Left ventricle myocardium inferior (tissue), 1 donor: ENCODE measurements at regions not wholly inside any gene's neighbourhood (a gene's known extent, or its start where the extent isn't known, plus 50 kb on each side); places are given as distances from the start of the nearest gene placed in this dataset.

Experiments used
- DNase-seq: peaks from one replicate; pipeline ENCODE4 v3.0.0-alpha.2; 2020
- H3K27ac ChIP-seq: fragments of 200-600 bp; replicated peaks from 2 replicates; pipeline ENCODE4 v1.8.0; 2021
- H3K27me3 ChIP-seq: fragments of 200-600 bp; 2 replicates; pipeline ENCODE4 v1.8.0; 2021; ENCODE audit warnings: low read depth
- H3K36me3 ChIP-seq: fragments of 200-600 bp; 2 replicates; pipeline ENCODE4 v1.8.0; 2021
- H3K4me1 ChIP-seq: fragments of 200-600 bp; 2 replicates; pipeline ENCODE4 v1.8.0; 2021
- H3K4me3 ChIP-seq: fragments of 200-600 bp; 2 replicates; pipeline ENCODE4 v1.8.0; 2021; ENCODE audit warnings: mild to moderate bottlenecking, moderate library complexity
- H3K9me3 ChIP-seq: fragments of 200-600 bp; replicated peaks from 2 replicates; pipeline ENCODE4 v1.8.0; 2021
- intact Hi-C: fragments of 100-400 bp; cut with micrococcal nuclease; formaldehyde crosslinking; loops from one replicate; pipeline ENCODE4 v1.11.0; 2022
- TF ChIP-seq, protein P1 (sequence below): fragments of 200-600 bp; IDR thresholded peaks from 2 replicates; pipeline ENCODE4 v1.8.0; 2021; ENCODE audit warnings: antibody characterized with exemption, mild to moderate bottlenecking, borderline replicate concordance
- donor health status: DM: no; HTN: yes; CAD: no; lungs with severe emphysema.

DNA sequence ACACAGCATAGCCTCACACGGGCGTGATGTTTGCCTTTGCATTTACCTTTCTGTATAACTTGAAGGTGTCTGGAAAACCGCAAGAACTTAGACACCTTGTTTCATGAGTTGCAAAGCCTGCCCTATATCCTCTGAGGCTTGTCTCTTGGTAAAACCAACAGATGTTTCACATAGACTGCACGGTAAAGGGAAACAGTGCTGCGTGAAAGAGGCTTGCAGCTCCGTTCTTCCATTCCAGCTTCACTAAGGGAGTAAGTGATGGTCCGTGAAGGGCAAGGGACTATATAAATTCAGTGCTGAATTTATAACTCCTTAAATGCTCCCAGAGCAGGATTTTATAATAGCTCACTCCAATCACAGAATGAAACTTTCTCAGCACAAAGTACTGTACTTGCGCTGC lies 360.5 kb downstream of the SOX11 start:
- TF ChIP-seq, protein P1, sequence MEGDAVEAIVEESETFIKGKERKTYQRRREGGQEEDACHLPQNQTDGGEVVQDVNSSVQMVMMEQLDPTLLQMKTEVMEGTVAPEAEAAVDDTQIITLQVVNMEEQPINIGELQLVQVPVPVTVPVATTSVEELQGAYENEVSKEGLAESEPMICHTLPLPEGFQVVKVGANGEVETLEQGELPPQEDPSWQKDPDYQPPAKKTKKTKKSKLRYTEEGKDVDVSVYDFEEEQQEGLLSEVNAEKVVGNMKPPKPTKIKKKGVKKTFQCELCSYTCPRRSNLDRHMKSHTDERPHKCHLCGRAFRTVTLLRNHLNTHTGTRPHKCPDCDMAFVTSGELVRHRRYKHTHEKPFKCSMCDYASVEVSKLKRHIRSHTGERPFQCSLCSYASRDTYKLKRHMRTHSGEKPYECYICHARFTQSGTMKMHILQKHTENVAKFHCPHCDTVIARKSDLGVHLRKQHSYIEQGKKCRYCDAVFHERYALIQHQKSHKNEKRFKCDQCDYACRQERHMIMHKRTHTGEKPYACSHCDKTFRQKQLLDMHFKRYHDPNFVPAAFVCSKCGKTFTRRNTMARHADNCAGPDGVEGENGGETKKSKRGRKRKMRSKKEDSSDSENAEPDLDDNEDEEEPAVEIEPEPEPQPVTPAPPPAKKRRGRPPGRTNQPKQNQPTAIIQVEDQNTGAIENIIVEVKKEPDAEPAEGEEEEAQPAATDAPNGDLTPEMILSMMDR: no peak
- Histone ChIP-seq H3K27ac (no peak overlapping the region), H3K4me1 (no peaks in the 10 kb centered on the region), H3K36me3 (no peaks in the 10 kb centered on the region), H3K9me3 (peaks cover 7% of the 10 kb centered on the region), H3K27me3 (no peaks in the 10 kb centered on the region), H3K4me3 (no peak overlapping the region)
- DNase-seq: no peak
- intact Hi-C loops: no loop called here

DNA sequence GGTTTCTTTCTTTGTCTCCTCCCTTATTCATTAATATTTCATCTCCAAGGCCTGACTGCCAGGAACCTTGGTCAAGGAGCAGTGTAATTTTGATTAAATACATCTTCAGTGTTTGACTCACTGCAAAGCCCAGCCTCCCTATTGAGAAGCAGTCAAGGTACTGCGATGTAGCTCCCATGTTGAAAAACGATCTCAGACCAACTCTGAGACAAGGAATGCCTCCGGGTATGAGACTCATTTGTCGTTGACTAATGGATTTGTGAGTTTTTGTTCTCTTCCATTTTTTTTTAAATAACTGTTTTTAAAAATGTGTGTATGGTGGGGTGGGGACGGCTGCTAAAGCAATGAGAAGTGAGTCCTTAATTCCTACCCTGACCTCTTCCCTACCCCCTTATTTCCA lies 361.6 kb downstream of the SOX11 start:
- no peak overlapping the region for H3K27ac ChIP-seq

DNA sequence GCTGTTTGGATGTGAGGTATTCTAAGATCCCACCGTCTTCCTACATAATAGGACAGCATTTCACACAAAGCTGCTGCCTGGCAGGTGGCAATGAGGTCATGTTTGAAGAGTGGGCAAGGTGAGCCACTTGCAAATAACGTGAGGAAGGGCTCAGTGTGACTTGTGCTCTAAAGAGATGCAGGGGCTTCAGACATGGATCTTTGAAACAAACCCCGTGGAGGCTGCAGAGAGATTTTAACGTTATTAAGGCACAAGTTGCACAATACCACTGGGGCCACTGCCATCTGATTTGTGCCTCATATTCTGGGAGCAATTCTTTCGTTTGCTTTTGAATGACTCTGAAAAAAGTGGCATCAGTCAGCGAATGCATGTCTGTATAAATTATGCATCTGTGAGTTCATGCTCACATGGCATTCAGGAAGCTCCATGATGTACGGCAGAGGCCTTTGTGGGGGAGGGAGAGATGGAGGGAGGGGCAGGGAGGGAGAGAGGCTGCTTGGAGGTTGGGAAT lies 362.0 kb downstream of the SOX11 start:
- H3K27ac ChIP-seq: no peak overlapping the region
- TF ChIP-seq, protein P1: no peak
- peaks cover 7% of the 10 kb centered on the region for H3K9me3 ChIP-seq
- no peaks in the 10 kb centered on the region for H3K4me1 ChIP-seq
- intact Hi-C loops: no loop called here
- H3K4me3 ChIP-seq: no peak overlapping the region
- H3K27me3 ChIP-seq: no peaks in the 10 kb centered on the region
- no peaks in the 10 kb centered on the region for H3K36me3 ChIP-seq
- DNase-seq: no peak

More for the DNA sequence above, 361.6 kb downstream of the SOX11 start:
- Histone ChIP-seq H3K36me3 (no peaks in the 10 kb centered on the region), H3K4me3 (no peak overlapping the region), H3K4me1 (no peaks in the 10 kb centered on the region), H3K9me3 (peaks cover 7% of the 10 kb centered on the region), H3K27me3 (no peaks in the 10 kb centered on the region)
- intact Hi-C loops: no loop called here
- DNase-seq: no peak
- TF ChIP-seq, protein P1: no peak

GRCh38 chr2:6060992-6061663 lies 368.9 kb downstream of the SOX11 start:
- no peak for DNase-seq
- Histone ChIP-seq H3K27ac (no peak overlapping the region), H3K9me3 (no peaks in the 10 kb centered on the region), H3K36me3 (no peaks in the 10 kb centered on the region), H3K4me1 (no peaks in the 10 kb centered on the region), H3K4me3 (no peak overlapping the region), H3K27me3 (peaks cover 10% of the 10 kb centered on the region)
- intact Hi-C loops: no loop called here
- TF ChIP-seq, protein P1: no peak

DNA sequence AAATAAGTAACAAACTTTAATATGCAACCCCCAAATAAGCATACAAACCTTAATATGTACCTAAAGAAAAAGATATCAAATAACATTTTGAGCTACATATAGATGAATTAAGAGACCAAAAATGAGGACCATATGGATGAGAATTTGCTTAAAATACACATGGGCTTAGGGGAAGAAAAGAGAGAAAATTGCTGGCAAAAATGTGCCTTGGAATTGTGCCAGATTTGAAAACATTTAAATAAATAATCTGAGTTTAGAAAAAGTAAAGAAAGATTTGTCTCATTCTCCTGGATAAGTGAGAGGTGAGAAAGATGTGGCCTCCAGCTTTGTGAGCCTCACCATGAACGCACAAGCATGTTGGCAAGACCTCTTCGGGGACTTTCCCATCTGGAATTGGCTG lies 372.6 kb downstream of the SOX11 start:
- H3K27ac ChIP-seq: no peak overlapping the region
- TF ChIP-seq, protein P1: no peak
- intact Hi-C loops: no loop called here
- no peak for DNase-seq
- no peaks in the 10 kb centered on the region for H3K36me3 ChIP-seq
- H3K27me3 ChIP-seq: peaks cover 25% of the 10 kb centered on the region
- no peak overlapping the region for H3K4me3 ChIP-seq
- H3K4me1 ChIP-seq: no peaks in the 10 kb centered on the region
- H3K9me3 ChIP-seq: no peaks in the 10 kb centered on the region
